ENCODE measurements at regions not wholly inside any gene's neighbourhood (a gene's known extent, or its start where the extent isn't known, plus 50 kb on each side); places are given as distances from the start of the nearest gene placed in this dataset.

DNA sequence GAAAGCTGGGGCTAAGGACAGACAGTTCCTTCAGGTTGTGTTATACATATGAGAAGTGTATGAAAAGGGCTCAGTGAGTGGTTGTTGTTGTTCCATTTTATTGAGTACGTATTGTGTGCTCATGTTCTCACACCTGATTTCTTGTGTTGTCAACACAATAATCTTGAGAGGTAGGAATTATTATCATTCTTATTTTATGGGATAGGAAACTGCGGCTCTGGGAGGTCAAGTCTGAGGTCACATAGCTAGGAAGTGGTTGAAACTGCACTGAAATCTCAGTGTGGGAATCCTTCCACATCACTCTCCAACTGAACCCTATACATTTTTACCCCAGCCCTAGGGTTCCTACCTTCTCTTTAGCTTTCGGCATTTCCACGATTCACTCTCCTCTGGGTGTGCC is 124.2 kb upstream of the CXCR4 start:
- DNase-seq (ENCODE audit: low spot score): no peak

DNA sequence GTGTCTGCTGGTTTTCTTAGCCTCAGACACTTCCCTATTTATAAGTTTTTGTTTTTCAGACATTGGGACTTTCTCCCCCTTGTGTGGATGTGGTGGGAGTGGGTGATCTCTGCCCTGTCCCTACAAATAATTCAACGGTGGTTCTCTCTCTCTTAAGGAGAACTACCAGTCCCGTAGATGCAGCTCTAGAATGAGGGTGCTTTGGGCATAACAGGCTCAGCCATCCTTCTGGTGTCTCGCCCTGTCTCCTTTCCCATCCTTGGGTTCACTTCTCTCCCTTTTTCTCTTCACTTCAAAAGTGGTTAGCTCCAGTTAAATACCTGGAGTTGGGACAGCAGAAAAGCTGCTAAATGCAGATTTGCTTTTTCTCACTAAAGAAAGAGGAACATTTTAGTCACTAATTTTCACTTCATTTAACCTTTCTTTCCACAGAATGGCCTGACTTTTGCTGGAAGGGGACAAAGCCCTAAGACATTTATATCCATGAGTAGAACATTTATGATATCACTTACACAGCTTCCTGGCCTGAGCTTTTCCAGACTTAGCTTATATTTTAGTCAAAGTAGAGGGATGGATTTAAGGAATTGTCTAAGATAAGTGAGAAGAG is 121.2 kb upstream of the CXCR4 start:
- no peak for DNase-seq (ENCODE audit: low spot score)

DNA sequence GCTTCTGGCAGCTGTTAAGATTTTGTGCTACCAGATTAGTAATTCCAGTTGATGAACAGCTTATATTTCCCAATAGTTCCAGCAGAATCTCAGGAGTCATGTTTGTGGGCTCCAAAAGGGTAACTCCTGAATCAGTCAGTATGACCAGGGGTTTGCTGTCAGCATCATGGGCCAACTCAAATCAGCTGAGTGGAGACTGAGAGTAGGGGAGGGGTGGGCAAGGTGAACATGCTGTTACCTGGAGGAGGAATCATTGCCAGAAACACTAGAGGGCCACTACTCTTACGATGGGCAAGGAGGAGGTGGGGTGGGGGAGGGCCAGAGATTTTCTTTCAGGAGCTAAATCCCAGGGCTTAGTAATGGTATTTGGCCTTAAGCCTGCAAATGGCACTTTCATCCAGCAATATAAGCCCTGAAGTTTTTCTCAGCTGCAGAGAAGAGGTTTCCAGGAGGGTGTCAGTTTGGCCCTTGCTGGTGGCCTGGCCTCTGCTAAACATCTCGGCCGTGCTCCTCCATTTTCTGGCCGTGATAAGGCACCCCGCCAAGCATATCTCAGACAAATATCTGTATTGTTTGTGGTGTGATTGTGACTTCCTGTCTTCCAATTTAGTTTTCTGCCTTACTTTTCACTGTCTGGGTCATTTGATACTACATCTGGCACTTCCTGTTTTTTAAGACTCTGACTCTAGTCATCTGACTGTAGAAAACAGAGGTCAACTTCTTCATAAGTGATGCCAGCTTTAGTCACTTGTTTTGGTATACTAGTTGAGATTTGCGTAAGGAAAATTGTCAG is 120.5 kb upstream of the CXCR4 start:
- DNase-seq (ENCODE audit: low spot score): no peak

DNA sequence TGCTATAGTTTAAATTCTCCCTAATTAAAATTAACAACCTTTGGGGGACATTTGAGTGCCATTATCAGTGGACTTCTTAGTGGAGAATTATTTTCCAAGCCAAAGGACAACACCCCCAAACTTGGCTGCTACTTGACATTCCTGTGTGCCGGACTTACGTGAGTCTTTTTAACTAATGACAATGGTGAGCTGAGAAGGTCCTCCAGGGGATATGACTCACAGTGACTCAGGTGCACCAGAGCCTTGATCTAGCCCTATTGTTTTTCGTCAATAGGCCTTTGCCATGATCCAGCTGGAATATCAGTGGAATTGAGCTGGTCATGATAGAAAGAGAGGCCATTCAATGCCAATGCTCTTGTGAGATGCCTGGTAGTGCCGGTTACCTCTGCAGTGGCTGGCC is 118.1 kb upstream of the CXCR4 start:
- DNase-seq (ENCODE audit: low spot score): no peak

DNA sequence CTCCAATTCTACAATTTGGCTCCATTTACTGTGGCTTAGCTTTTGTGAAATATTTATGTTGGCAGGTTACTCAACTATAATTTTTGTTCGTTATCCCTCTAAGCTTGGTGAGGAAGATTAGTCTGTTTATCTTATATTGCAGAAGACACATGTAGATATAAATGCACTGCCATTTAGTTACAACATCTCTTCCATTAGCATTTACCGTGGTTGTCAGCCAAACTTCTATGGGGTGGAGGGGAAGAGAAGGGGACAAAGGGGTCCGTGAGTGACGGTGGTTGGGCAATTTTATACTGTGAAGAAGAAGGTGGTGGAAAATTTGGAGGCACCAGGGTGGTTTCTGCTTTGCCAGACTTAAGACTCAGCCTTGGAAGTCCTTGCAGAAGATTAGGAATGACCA is 117.6 kb upstream of the CXCR4 start:
- DNase-seq (ENCODE audit: low spot score): no peak

DNA sequence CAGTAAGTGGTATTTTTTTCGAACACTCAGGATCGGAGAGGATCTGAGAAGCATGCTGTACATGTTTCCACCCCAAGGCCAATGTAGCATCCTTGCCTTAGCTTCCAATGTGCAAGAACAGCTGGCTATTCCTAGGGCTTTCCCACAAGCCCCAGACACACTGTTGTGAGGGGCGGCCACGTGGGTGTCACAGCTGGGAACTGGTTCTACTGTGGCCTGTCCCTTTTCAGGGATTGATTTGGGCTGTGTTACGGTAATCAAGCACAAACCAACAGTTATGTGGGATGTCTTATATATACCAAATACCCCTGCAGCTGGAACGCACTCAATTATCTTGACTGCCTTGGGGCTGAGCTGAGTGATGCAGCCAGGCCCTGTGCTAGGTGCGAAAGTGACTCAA is 116.3 kb upstream of the CXCR4 start:
- DNase-seq (ENCODE audit: low spot score): no peak

DNA sequence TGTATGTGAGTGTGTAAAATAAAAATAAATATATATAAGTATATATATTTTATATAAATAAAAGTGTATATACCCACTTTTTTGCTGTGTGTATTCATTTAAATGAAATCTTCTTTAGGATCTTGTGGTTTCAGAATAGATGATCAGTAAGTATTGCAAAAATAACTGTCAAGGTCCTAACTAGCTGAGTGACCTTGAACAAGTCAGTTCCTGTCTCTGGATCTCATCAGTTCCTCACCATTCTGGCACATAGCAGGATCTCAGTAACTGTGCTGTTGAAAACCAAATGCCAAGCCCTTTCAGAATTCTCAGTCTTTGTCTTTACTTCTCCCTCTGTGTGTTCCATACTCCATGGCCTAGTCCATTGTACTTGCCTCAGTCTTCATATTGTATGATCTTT is 115.3 kb upstream of the CXCR4 start:
- DNase-seq (ENCODE audit: low spot score): no peak

DNA sequence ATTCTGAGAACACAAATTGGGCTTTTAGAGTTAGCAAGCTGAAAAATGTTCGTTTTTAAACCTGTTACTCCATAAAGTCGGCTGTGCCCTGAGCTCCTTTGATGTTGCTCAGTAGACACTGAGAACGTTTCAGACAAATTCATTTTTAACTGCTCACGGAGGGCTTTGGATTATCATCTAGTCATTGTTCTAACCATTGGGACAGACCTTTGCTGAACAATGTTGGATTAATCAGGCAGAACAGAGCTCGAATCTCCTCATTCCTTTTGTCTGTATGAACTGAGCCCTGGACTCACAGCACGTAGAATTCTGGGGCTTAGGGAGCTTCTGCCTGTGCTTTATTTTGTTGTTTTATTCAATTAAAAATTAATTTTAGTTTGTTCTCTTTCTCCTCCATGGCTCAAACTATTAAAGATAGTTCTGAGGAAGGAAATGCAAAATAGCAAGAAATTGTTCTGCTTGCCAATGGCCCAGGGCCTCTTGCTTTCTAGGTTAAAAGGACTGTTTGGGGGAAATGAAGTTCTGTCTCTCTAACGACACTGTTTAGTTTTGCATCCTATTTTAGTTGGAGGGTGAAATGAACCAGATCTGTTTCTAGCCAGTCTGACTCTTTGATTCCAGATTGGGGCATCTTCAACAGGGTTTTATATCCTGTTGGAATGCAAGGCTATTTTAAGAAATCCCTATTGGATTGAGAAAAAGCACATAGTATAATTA is 114.7 kb upstream of the CXCR4 start:
- DNase-seq (ENCODE audit: low spot score): no peak

DNA sequence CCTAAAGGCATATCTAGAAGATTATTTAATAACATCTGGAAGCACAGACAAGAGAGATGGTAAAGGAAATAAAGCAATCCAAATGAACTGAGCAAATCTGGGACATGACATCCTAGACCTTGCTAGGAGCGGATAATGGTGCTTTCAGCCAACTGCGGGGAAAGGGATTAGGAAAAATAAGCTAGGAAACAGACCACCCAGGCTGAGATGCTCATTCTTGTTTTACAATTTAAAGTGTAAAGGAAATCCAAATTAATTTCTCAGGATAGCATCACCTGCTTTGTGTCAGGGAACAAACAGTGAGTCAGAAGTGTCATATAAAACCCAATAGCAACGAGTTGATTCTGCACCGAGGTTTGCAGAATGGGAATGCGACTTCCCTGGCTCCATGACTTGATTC is 112.5 kb upstream of the CXCR4 start:
- no peak for DNase-seq (ENCODE audit: low spot score)

DNA sequence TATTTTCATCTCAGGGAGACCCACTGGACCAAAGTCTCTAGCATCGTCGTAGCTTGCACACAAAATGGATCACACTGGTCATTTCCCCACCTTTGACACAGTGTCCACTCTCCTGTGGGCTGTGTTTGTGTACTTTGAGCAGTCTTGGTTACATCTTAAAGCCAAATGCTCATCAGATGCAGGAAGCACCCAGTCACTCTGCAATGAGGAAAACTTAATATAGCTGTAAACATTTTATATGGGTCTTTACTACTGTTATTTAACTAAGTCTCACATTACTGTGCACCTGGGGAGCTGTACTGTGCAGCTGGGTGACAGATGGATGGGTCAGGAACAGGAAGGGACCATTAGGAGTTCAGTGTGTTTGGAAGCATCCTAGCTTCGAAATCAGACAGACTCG is 109.0 kb upstream of the CXCR4 start:
- no peak for DNase-seq (ENCODE audit: low spot score)

DNA sequence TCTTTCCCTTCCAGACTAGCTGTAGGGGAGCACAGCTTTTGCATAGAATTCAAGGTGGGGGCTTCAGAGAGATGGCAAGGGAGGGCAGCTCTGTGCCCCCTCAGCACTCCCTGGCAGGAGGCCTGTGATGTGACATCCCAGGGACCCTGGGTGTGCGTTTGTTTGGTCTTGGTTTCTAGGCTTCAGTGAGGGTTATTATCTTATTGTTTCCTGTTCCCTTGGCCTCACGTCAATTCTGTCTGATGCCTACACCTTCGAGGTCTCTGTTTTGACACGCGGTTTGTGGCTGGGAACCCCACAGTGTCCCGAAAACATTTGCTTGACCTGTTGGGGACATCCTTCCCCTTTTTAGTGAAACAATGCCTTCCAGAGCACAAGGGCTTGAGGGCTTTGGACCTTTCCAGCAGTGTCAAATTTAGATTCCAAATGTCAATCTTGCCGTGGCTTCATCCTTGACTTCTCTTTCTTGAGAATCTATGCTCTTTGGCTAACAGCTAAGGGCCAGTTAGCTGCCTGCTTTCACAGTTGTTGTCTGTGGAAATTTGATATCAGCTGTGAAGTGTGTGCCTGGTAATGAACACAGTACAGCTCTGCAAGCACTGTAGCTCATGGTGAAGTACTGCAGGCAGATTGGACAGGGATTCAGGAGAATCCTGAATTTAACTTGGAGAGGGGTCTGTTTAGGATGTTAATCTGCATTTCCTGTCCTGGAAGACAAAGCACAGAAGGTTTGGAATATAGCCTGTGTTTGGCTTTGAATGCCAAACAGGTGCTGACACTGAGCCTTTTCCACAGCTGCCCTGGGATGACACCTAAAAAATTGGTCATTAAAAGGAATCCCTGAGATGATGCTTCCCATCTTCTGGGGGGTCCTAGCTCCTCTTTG is 108.2 kb upstream of the CXCR4 start:
- no peak for DNase-seq (ENCODE audit: low spot score)

DNA sequence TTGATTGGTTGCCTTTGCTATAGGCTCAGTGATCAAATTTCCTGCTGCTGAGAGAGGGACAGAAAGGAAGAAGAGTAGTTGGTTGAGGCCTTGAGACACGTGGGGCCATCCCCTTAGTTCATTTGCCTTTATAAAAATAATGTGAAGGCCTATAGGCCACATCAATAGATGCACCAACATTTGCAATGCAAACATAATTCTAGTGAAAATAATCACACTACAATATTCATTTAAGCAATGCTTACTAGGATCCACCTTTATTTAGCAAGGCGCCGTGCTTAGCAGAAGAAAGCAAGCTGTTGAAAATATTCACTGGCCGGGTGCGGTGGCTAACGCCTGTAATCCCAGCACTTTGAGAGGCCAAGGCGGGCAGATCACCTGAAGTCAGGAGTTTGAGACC is 105.3 kb upstream of the CXCR4 start:
- DNase-seq (ENCODE audit: low spot score): no peak

DNA sequence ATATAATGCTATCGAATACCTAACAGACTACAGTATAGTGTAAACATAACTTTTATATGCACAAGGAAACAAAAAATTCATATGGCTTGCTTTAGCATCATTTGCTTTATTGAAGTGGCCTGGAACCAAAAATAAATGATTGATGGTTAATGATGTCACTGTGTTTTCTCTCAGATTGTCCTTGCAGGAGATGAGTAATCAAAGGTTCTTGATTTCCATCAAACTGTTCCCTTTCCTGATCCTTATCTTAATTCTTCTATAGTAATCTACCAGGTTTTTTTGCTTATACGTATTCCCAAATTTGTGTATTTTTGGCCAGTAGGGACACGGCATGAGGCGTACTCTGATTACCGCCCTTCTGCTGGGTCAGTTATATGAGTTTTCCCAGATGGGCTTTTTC is 104.9 kb upstream of the CXCR4 start:
- DNase-seq (ENCODE audit: low spot score): no peak

DNA sequence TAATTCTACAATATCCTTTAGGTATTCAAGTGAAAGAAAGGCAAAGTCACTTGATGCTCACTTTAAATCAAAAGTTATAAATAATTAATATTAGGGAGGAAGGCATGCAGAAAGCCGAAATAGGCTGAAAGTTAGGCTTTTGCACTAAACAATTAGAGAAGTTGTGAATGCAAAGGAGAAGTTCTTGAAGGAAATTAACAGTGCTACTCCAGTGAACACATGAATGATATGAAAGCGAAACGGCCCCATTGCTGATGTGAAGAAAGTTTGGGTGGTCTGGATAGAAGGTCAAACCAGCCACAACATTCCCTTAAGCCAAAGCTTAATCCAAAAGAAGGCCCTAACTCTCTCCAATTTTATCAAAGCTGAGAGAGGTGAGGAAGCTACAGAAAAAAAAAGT is 103.1 kb upstream of the CXCR4 start:
- no peak for DNase-seq (ENCODE audit: low spot score)

DNA sequence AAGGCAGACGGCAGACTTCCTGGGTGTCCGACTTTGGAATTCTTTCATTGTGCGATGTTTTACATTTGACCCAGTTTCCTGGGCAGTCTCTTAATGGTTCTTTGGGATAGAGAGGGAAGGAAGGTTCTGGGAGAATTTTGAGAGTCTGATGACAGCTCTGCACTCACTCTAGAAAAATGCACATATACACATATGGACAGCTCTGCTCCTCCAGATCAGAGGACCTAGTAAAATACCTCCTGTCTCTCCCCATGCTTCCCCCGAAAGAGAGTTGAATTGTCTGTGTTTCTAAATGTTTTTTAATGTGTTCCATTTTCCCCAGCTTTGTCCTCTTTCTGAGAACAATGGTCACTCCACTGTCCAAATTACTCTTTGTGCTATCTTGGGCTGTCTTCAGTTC is 102.0 kb upstream of the CXCR4 start:
- no peak for DNase-seq (ENCODE audit: low spot score)

DNA sequence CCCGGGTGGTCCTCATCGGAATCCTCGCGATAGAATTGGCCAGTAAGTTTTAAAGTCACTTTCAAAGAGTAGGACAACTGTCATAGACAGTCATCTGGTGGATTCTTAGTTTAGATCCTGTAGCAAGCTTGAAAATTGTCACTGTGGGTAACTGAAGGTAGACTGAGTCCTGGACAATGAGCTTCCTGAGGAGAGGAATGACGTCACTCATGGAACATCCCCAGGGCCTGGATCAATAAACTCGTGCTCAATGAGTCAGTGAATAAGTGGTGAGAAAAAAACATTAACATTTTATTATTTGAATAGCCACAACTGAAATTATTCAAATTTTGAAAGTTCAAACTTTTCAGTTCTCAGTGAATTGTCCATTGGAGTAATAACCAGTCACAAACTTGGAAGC is 101.4 kb upstream of the CXCR4 start:
- DNase-seq (ENCODE audit: low spot score): no peak

DNA sequence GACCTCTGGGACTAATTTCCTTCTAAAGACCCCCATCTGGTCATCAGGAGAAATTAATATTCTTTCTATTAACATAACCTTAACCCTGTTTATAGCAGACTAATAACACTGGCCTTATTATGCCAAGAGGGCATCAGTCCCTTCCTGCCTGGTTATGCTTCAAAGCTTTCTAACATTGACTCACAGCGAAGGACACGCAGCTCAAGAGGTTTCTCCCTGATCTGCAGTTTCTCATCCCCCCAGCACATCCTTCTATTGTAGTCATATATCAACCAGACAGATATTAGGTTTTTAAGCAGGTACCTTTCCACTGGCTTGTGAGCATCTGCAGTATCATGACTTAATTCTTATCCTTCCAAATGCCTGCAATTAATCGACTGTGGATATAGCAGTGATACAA is 100.0 kb upstream of the CXCR4 start:
- DNase-seq (ENCODE audit: low spot score): no peak

DNA sequence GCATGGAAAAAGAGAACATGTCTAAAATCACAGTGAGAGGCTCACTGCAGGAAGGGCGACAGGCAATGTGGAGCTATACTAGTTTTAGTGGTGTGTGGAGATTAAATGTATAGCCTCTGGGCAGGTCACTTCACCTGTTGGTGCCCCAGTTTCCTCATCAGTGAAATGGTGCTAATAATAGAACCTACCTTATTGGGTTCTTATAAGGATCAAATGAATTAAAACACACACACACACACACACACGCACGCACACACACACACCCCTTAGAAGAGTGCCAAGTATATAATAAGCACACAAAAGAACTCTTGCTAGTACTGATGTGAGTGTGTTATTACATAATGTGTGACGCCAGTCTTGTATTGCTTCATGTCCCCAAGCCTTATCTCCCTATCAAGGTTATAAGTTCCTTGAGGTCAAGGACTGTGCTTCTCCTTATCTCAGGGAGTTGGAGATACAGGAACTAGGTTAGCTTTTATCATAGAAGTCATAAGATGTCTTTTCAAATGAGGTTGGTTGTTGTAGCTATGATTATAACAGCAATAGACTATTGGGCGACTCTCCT is 98.0 kb upstream of the CXCR4 start:
- DNase-seq (ENCODE audit: low spot score): no peak

DNA sequence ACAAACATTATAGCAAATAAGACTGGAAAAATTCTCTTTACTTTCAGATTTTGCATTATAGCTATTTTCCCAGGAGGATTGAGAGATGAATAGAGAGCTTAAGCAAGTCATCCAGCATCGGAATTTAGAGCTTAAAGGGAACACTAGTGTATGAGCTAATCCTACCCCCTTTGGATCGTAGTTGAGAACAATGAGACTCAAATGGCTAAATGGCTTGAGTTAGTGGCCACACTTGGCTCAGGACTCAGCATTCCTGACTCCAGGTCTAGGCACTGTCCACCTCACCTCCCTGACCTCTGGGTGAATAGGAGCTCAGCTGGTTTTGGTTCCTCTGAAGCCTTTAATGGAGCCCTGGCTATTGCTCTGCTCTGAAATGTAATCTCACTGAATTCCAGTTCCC is 97.5 kb upstream of the CXCR4 start:
- no peak for DNase-seq (ENCODE audit: low spot score)

DNA sequence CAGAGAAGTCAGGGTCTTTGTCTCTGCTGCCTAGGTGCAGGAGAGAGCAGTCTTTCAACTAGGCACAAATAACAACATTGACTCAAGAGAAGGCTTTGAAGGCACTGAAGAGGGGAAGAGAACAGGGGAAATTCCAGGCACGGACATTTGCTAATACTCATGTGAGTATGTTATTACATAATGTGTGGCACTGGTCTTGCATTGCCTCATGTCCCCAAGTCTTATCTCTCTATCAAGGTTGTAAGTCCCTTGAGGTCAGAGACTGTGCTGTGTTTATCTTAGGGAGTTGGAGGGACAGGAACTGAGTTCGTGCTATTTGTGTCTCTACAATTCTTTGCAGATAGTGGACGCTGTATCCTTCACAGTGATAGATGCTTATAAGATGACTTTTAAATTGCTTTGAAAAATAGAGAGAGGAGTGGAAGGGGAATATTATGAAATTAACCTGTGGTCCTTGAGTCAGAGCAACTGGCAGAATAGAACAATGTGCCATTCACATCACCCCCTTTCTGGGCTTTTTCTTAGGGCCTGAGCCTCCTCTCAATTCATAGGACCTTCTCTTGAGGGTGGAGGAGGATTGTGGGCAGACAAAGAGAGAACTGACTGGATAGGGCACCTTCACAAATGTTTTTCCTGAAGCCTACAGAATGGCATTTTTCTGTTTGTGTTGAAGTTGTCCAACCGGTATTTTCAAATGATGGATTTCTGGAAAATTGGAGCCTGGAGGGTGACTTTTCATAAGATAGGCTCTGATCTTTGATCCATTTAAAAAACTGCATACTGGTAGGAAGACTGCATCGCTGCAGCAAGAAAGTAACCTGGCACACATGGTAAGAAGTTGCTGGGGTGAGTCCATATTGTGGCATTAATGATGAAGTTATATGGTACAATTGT is 96.6 kb upstream of the CXCR4 start:
- no peak for DNase-seq (ENCODE audit: low spot score)

DNA sequence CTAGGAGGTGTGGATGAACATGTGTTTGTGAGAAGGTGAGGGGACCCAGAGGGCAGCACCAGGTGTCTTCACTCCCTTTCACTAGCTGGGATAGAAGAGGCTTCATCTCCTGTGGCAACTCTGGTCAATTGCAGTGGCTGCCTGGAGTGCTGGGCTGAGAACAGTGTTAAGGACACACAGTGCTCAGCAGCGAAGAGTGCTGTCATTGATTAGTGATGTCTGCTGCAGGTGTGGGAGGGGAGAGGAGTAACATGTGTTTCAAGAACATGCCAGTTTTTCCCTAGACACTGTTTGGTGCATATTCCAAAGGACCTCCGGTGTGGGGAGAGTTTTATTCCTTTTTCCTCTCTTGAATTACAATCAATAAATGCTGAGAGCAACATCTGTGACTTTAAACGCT is 95.9 kb upstream of the CXCR4 start:
- DNase-seq (ENCODE audit: low spot score): no peak
